SK-N-SH treated with all-trans-retinoic acid at 6 μM for 48 hours (cell line): ENCODE measurements at regions not wholly inside any gene's neighbourhood (a gene's known extent, or its start where the extent isn't known, plus 50 kb on each side); places are given as distances from the start of the nearest gene placed in this dataset.

Experiments used
- BACH2 ChIP-seq: fragments of 250-450 bp; sonication (Bioruptor Pico); IDR thresholded peaks from 2 replicates; pipeline ENCODE4 v1.9.0; 2021; ENCODE audit warnings: mild to moderate bottlenecking, borderline replicate concordance
- CSDC2 ChIP-seq: fragments of 250-450 bp; sonication (Bioruptor Pico); IDR thresholded peaks from 2 replicates; pipeline ENCODE4 v1.5.0; 2020; ENCODE audit warnings: mild to moderate bottlenecking, moderate library complexity
- ZC3H10 ChIP-seq: fragments of 250-450 bp; sonication (Bioruptor Pico); IDR thresholded peaks from 2 replicates; pipeline ENCODE4 v1.5.1; 2021; ENCODE audit warnings: mild to moderate bottlenecking, moderate library complexity

GRCh38 chr4:164606478-164606877, 147.5 kb upstream of the SMIM31 start:
- TF ChIP-seq ZC3H10 (no peak), CSDC2 (CRISPR knock-in tag) (no peak), BACH2 (CRISPR knock-in tag) (no peak)
